K562 (cell line): ENCODE measurements at regions not wholly inside any gene's neighbourhood (a gene's known extent, or its start where the extent isn't known, plus 50 kb on each side); places are given as distances from the start of the nearest gene placed in this dataset.

Experiments
- ATAC-seq: fragments of 200-7000 bp; cut with Tn5 transposase; 3 replicates; pipeline ENCODE4 v1.9.1; 2020; ENCODE audit warnings: moderate library complexity
- BruUV-seq: library from RNA; stranded (reverse); fragments of 400-500 nt; replicated peaks from 2 replicates; lab custom pipeline; 2021; lab: Mats Ljungman, UMichigan
- CTCF ChIA-PET: fragments of 300-600 bp; formaldehyde crosslinking; extraction: SDS; loops from one replicate; lab custom pipeline; 2021; ENCODE audit warnings: low intra/inter-chr PET ratio; lab: Yijun Ruan, JAX
- POLR2A ChIA-PET: fragments of 300-600, 350-650 bp; sonication (Branson Sonifier 250); formaldehyde crosslinking; extraction: SDS; loops from one replicate; lab custom pipeline; 2021; ENCODE audit warnings: antibody characterized with exemption, inconsistent platforms; lab: Yijun Ruan, JAX
- DNase-seq, 4 experiments: peaks; one replicate each; pipeline versions ENCODE4 v3.0.0 to v3.0.0-alpha.2; 2011 to 2018; ENCODE audit warnings: low spot score in 3 of 4, mixed read lengths in 3 of 4; ENCODE audit errors: extremely low read depth in 1 of 4
- FAIRE-seq: peaks from 2 replicates; lab custom pipeline; 2011; peaks lifted over from hg19 to GRCh38; lab: Jason Lieb, UNC
- H2AFZ ChIP-seq: 2 replicates; pipeline ENCODE4 v1.6.0; 2011; ENCODE audit warnings: low read depth, low read length, control low read depth, inconsistent platforms
- H3K27ac ChIP-seq: fragments of 200-600 bp; 3 replicates; pipeline ENCODE4 v1.8.0; 2011; ENCODE audit warnings: low read depth, mild to moderate bottlenecking, control low read depth, inconsistent platforms, low read length, moderate library complexity, mixed read lengths; ENCODE audit errors: extremely low read depth
- H3K27me3 ChIP-seq, 2 experiments: fragments of 300-600 bp in 1 of 2; 2 replicates in 1 of 2; 3 replicates in 1 of 2; pipeline versions ENCODE4 v1.6.0 to v1.8.0; 2011; ENCODE audit warnings: inconsistent platforms in 2 of 2, low read length in 2 of 2, mild to moderate bottlenecking in 1 of 2, mixed read lengths in 1 of 2, moderate library complexity in 1 of 2; ENCODE audit not compliant: control insufficient read depth in 2 of 2, insufficient read depth in 2 of 2
- H3K36me3 ChIP-seq: fragments of 300-600 bp; 3 replicates; pipeline ENCODE4 v1.8.0; 2011; ENCODE audit warnings: mild to moderate bottlenecking, low read length, inconsistent platforms; ENCODE audit not compliant: control insufficient read depth, insufficient read depth
- H3K4me1 ChIP-seq, 2 experiments: fragments of 200-600 bp in 1 of 2; replicated peaks in 1 of 2; 2 replicates in 1 of 2; 3 replicates in 1 of 2; pipeline versions ENCODE4 v1.5.1 to v1.8.0; 2011; ENCODE audit warnings: inconsistent platforms in 2 of 2, low read length in 2 of 2, mild to moderate bottlenecking in 1 of 2, mixed read lengths in 1 of 2, moderate library complexity in 1 of 2; ENCODE audit not compliant: control insufficient read depth in 2 of 2, insufficient read depth in 2 of 2
- H3K4me2 ChIP-seq: 2 replicates; pipeline ENCODE4 v1.6.1; 2011; ENCODE audit warnings: low read length, control low read depth, inconsistent platforms, mixed read lengths; ENCODE audit not compliant: insufficient read depth
- H3K4me3 ChIP-seq: fragments of 200-600 bp; sonication (generic), shearing (Covaris generic); 2 replicates; pipeline ENCODE4 v1.5.1; 2016; ENCODE audit warnings: control low read depth, inconsistent platforms
- H3K79me2 ChIP-seq: fragments of 200-600 bp; 3 replicates; pipeline ENCODE4 v1.8.0; 2011; ENCODE audit warnings: low read length, inconsistent platforms; ENCODE audit not compliant: control insufficient read depth, insufficient read depth
- H3K9ac ChIP-seq, 2 experiments: 2 replicates each; pipeline versions ENCODE4 v1.6.0 to v1.6.1; 2011; ENCODE audit warnings: low read depth in 2 of 2, low read length in 2 of 2, control low read depth in 1 of 2, inconsistent platforms in 1 of 2, mild to moderate bottlenecking in 1 of 2, mixed read lengths in 1 of 2; ENCODE audit not compliant: insufficient read depth in 1 of 2
- H3K9me1 ChIP-seq: one replicate; pipeline ENCODE4 v1.6.0; 2011; ENCODE audit warnings: inconsistent platforms, mild to moderate bottlenecking, low read length, moderate library complexity; ENCODE audit not compliant: control insufficient read depth, insufficient read depth
- H3K9me3 ChIP-seq: replicated peaks from 2 replicates; pipeline ENCODE4 v1.5.1; 2011; ENCODE audit warnings: low read depth, low read length, inconsistent platforms; ENCODE audit not compliant: control insufficient read depth, insufficient read depth
- H4K20me1 ChIP-seq: replicated peaks from 2 replicates; pipeline ENCODE4 v1.6.1; 2011; ENCODE audit warnings: low read length, inconsistent platforms, mixed read lengths; ENCODE audit not compliant: control insufficient read depth, insufficient read depth
- ARID3B ChIP-seq: fragments of 250-450 bp; sonication (Bioruptor Pico); IDR thresholded peaks from 2 replicates; pipeline ENCODE4 v1.4.0; 2020; ENCODE audit warnings: borderline replicate concordance
- BCOR ChIP-seq: fragments of 450-650 bp; IDR thresholded peaks from 2 replicates; pipeline ENCODE4 v1.6.1; 2016
- EP300 ChIP-seq: IDR thresholded peaks from 2 replicates; pipeline ENCODE4 v1.6.1; 2012; ENCODE audit warnings: low read length, improper control_type of control experiment
- HSF4 ChIP-seq: fragments of 250-450 bp; sonication (Bioruptor Pico); IDR thresholded peaks from 2 replicates; pipeline ENCODE4 v2.1.2; 2022; ENCODE audit warnings: mild to moderate bottlenecking, moderate library complexity, borderline replicate concordance
- POLR2AphosphoS5 ChIP-seq: IDR thresholded peaks from 2 replicates; pipeline ENCODE4 v1.6.1; 2011; ENCODE audit warnings: mild to moderate bottlenecking, low read depth, low read length, moderate library complexity; ENCODE audit not compliant: control insufficient read depth, insufficient read depth
- RUNX1 ChIP-seq: sonication (generic); IDR thresholded peaks from 2 replicates; pipeline ENCODE4 v1.6.1; 2016; ENCODE audit warnings: antibody characterized with exemption, low read depth
- ZBTB26 ChIP-seq: fragments of 450-650 bp; formaldehyde crosslinking; IDR thresholded peaks from 2 replicates; pipeline ENCODE4 v1.4.0; 2022; ENCODE audit warnings: missing genetic modification characterization
- ZC3H4 ChIP-seq: sonication (generic); formaldehyde crosslinking; IDR thresholded peaks from 2 replicates; pipeline ENCODE4 v1.9.0; 2021; ENCODE audit warnings: missing genetic modification reagents, borderline replicate concordance
- ZFX ChIP-seq: sonication (generic); formaldehyde crosslinking; IDR thresholded peaks from 2 replicates; pipeline ENCODE4 v1.8.0; 2022; ENCODE audit warnings: mild to moderate bottlenecking, missing genetic modification reagents, moderate library complexity
- ZKSCAN1 ChIP-seq: fragments of 150-350 bp; IDR thresholded peaks from 2 replicates; pipeline ENCODE4 v1.6.1; 2016; ENCODE audit warnings: low read depth, low read length
- ZNF253 ChIP-seq: fragments of 250-450 bp; sonication (Bioruptor Pico); conservative IDR thresholded peaks from 2 replicates; pipeline ENCODE4 v1.6.1; 2021; ENCODE audit warnings: mild to moderate bottlenecking
- ZNF740 ChIP-seq, 3 experiments: fragments of 200-800 bp in 1 of 3; sonication (Bioruptor generic) in 1 of 3; sonication (generic) in 1 of 3; formaldehyde crosslinking in 1 of 3; IDR thresholded peaks; 2 replicates each; pipeline versions ENCODE4 v1.6.1 to v1.8.0; 2016 to 2022; ENCODE audit warnings: mild to moderate bottlenecking in 2 of 3, missing compliant biosample characterization in 2 of 3, missing genetic modification characterization in 2 of 3, missing genetic modification reagents in 1 of 3
- WGBS: fragments of 100-300 bp; shearing (Covaris generic); methylation state at CpG from one replicate; pipeline ENCODE4 v1.1.6; 2016; ENCODE audit warnings: low coverage, mixed read lengths; ENCODE audit not compliant: insufficient coverage; ENCODE audit errors: missing lambda C conversion rate; 5-methylcytosine and 5-hydroxymethylcytosine counted together
- in situ Hi-C: fragments of 300-500 bp; cut with MboI; formaldehyde crosslinking; loops from 4 replicates; pipeline ENCODE4 v1.15.0; 2018; ENCODE audit warnings: inconsistent platforms, mixed read lengths
- intact Hi-C: fragments of 100-400 bp; cut with micrococcal nuclease; formaldehyde crosslinking; loops from 2 replicates; pipeline ENCODE4 v1.14.2; 2022

- TF ChIP-seq ZNF740 (CRISPR knock-in tag; IDR thresholded peaks at IDR 0.05) (no peak), ZNF740 (tag; IDR thresholded peaks at IDR 0.05) (no peak), ZC3H4 (CRISPR knock-in tag) (no peak), RUNX1 (no peak), ZBTB26 (no peak)
Observed at GRCh38 chr18:73549236-73549635, 598.4 kb downstream of the FBXO15 start (continued).

- no peaks in the 10 kb centered on the region for H4K20me1 ChIP-seq
- no peak overlapping the region for H3K9ac ChIP-seq
- intact Hi-C loops: no loop called here
- no peaks in the 10 kb centered on the region for H3K27me3 ChIP-seq
- FAIRE-seq: no peak
- H3K79me2 ChIP-seq: no peaks in the 10 kb centered on the region
- H3K4me1 ChIP-seq: no peaks in the 10 kb centered on the region
- no peaks in the 10 kb centered on the region for H3K36me3 ChIP-seq
- H2AFZ ChIP-seq: no peak overlapping the region
- WGBS: 0% methylated on average over 1 of the region's 1 CpG
- no peaks in the 10 kb centered on the region for H3K9me3 ChIP-seq
- no peak overlapping the region for H3K4me3 ChIP-seq
- no TSS peak for BruUV-seq
- no peak for ATAC-seq
- TF ChIP-seq ZNF253 (CRISPR knock-in tag): no peak
- TF ChIP-seq ZFX (CRISPR knock-in tag): no peak
- no peak for TF ChIP-seq POLR2AphosphoS5
- TF ChIP-seq ZKSCAN1: no peak
- TF ChIP-seq EP300: no peak
- no peak for TF ChIP-seq ARID3B (CRISPR knock-in tag)
- TF ChIP-seq BCOR: no peak
- no peak for TF ChIP-seq HSF4 (CRISPR knock-in tag)
- TF ChIP-seq, all 486 proteins: peak for 0
- H3K4me2 ChIP-seq: no peak overlapping the region
- no peak overlapping the region for H3K27ac ChIP-seq
- ChIA-PET CTCF (no interaction called here), POLR2A (no interaction called here)
- DNase-seq: no peak
- in situ Hi-C loops: no loop called here
- H3K9me1 ChIP-seq: no peaks in the 10 kb centered on the region
Observed at GRCh38 chr18:73545472-73545871, 602.2 kb downstream of the FBXO15 start.
